ENCODE measurements at regions not wholly inside any gene's neighbourhood (a gene's known extent, or its start where the extent isn't known, plus 50 kb on each side); places are given as distances from the start of the nearest gene placed in this dataset.
"Not testable (repeated sequence)": the region's sequence is repeated elsewhere in the genome, so short reads cannot be mapped to it uniquely, and the experiment has no call there.

DNA sequence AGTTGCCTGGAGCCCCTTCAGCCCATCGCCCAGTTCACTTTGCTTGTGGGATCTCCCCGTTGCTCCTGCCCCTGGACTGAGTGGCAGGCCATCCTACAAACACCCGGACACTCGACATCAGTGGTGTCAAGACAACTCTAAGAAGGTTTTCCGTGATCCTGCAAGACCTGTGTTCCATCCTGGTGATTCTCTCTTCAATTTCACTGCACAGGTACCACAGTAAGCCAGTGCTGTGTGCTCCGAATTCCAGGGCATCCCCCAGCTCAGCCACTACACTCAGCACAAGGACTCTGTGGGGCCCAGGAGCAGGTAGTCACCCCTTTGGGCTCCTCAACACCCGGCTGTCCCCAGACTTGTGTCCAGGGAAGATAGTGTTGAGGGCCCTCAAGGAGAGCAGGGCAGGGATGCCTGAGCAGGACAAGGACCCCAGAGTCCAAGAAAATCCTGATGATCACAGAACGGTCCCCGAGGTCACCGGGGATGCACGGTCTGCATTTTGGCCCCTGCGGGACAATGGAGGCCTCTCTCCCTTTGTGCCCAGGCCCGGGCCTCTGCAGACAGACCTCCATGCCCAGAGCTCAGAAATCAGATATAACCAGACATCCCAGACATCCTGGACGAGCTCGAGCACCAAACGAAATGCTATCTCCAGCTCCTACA lies 146.9 kb upstream of the C1QTNF3 start:
- intact Hi-C loops (cut with micrococcal nuclease) = loop anchor here (5.0 kb wide), 1 partner anchor 262 kb away; no protein-coding TSS in a partner anchor
- H2AFZ ChIP-seq (ENCODE audit: low read depth, low read length); H3K4me1 ChIP-seq (ENCODE audit: control insufficient read depth, extremely low read depth, insufficient read depth, low read length); H3K4me3 ChIP-seq (replicated peaks in 1 of 3; ENCODE audit: insufficient read depth in 1 of 3, low read depth in 1 of 3, low read length in 3 of 3); H3K9me3 ChIP-seq (replicated peaks; ENCODE audit: control insufficient read depth, insufficient read depth, low read length); H4K20me1 ChIP-seq (replicated peaks; ENCODE audit: control insufficient read depth, extremely low read depth, insufficient read depth, low read length); POLR2A ChIA-PET; FAIRE-seq; H3K9ac ChIP-seq (replicated peaks; ENCODE audit: extremely low read depth, insufficient read depth, low read length); H3K4me2 ChIP-seq (ENCODE audit: insufficient read depth, low read length); H3K27ac ChIP-seq (ENCODE audit: insufficient read depth, low read depth, low read length); BruUV-seq (replicated peaks); CTCF ChIA-PET; H3K9me1 ChIP-seq (replicated peaks; ENCODE audit: control insufficient read depth, extremely low read depth, insufficient read depth, low read length); H3K27me3 ChIP-seq (ENCODE audit: control insufficient read depth in 2 of 2, insufficient read depth in 2 of 2, low read length in 2 of 2); H3K36me3 ChIP-seq (ENCODE audit: control insufficient read depth in 2 of 2, extremely low read depth in 1 of 2, insufficient read depth in 2 of 2, low read length in 2 of 2); dilution Hi-C loops (cut with MboI; ENCODE audit: extremely low pct_ligation_motif_present, low sequenced_read_pairs); H3K79me2 ChIP-seq (ENCODE audit: control insufficient read depth, insufficient read depth, low read length): not testable (repeated sequence)
- peak; percentile 11 for DNase-seq (ENCODE audit: low read depth, low spot score)

DNA sequence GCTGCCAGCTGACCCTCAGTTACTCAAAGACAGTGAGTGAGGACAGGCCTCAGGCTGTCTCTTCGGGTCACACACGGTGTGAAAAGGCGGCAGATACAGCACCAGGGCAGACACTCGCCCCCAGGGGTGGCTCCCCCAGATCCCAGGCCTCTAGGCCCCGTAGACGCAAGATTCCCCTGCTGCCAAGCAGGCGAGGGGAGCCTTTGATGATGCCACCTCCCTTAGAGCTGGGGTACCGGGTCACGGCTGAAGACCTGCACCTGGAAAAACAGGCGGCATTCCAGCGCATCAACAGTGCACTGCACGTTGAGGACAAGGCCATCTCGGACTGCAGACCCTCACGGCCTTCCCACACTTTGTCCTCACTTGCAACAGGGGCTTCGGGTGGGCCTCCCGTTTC lies 147.5 kb upstream of the C1QTNF3 start:
- H3K27ac ChIP-seq (ENCODE audit: insufficient read depth, low read depth, low read length); FAIRE-seq; H3K9me3 ChIP-seq (replicated peaks; ENCODE audit: control insufficient read depth, insufficient read depth, low read length); H3K79me2 ChIP-seq (ENCODE audit: control insufficient read depth, insufficient read depth, low read length); H3K27me3 ChIP-seq (ENCODE audit: control insufficient read depth in 2 of 2, insufficient read depth in 2 of 2, low read length in 2 of 2); CTCF ChIA-PET; H3K9me1 ChIP-seq (replicated peaks; ENCODE audit: control insufficient read depth, extremely low read depth, insufficient read depth, low read length); H2AFZ ChIP-seq (ENCODE audit: low read depth, low read length); H3K4me3 ChIP-seq (replicated peaks in 1 of 3; ENCODE audit: insufficient read depth in 1 of 3, low read depth in 1 of 3, low read length in 3 of 3); POLR2A ChIA-PET; H4K20me1 ChIP-seq (replicated peaks; ENCODE audit: control insufficient read depth, extremely low read depth, insufficient read depth, low read length); BruUV-seq (replicated peaks); H3K9ac ChIP-seq (replicated peaks; ENCODE audit: extremely low read depth, insufficient read depth, low read length); H3K4me1 ChIP-seq (ENCODE audit: control insufficient read depth, extremely low read depth, insufficient read depth, low read length); H3K4me2 ChIP-seq (ENCODE audit: insufficient read depth, low read length); dilution Hi-C loops (cut with MboI; ENCODE audit: extremely low pct_ligation_motif_present, low sequenced_read_pairs); H3K36me3 ChIP-seq (ENCODE audit: control insufficient read depth in 2 of 2, extremely low read depth in 1 of 2, insufficient read depth in 2 of 2, low read length in 2 of 2): not testable (repeated sequence)
- intact Hi-C loops (cut with micrococcal nuclease) = loop anchor here (5.0 kb wide), 1 partner anchor 262 kb away; no protein-coding TSS in a partner anchor
- DNase-seq (ENCODE audit: low read depth, low spot score) = peak; percentile 2

DNA sequence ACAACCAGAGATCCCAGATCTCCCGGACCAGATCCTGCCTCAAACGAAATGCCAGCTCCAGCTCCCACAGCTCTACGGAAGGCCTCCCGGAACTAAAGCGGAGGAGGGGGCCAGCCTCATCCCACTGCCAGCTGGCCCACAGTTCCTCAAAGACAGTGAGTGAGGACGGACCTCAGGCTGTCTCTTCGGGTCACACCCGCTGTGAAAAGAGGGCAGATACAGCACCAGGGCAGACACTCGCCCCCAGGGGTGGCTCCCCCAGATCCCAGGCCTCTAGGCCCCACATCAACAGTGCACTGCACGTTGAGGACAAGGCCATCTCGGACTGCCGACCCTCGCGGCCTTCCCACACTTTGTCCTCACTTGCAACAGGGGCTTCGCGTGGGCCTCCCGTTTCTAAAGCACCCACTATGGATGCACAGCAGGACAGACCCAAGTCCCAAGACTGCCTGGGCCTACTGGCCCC lies 148.3 kb upstream of the C1QTNF3 start:
- H3K36me3 ChIP-seq (ENCODE audit: control insufficient read depth in 2 of 2, extremely low read depth in 1 of 2, insufficient read depth in 2 of 2, low read length in 2 of 2); H3K9me3 ChIP-seq (replicated peaks; ENCODE audit: control insufficient read depth, insufficient read depth, low read length); H3K27me3 ChIP-seq (ENCODE audit: control insufficient read depth in 2 of 2, insufficient read depth in 2 of 2, low read length in 2 of 2); H2AFZ ChIP-seq (ENCODE audit: low read depth, low read length); POLR2A ChIA-PET; H3K79me2 ChIP-seq (ENCODE audit: control insufficient read depth, insufficient read depth, low read length); H3K4me2 ChIP-seq (ENCODE audit: insufficient read depth, low read length); H3K9ac ChIP-seq (replicated peaks; ENCODE audit: extremely low read depth, insufficient read depth, low read length); H3K4me3 ChIP-seq (replicated peaks in 1 of 3; ENCODE audit: insufficient read depth in 1 of 3, low read depth in 1 of 3, low read length in 3 of 3); FAIRE-seq; dilution Hi-C loops (cut with MboI; ENCODE audit: extremely low pct_ligation_motif_present, low sequenced_read_pairs); H3K9me1 ChIP-seq (replicated peaks; ENCODE audit: control insufficient read depth, extremely low read depth, insufficient read depth, low read length); H3K4me1 ChIP-seq (ENCODE audit: control insufficient read depth, extremely low read depth, insufficient read depth, low read length); H3K27ac ChIP-seq (ENCODE audit: insufficient read depth, low read depth, low read length); H4K20me1 ChIP-seq (replicated peaks; ENCODE audit: control insufficient read depth, extremely low read depth, insufficient read depth, low read length); CTCF ChIA-PET; BruUV-seq (replicated peaks): not testable (repeated sequence)
- intact Hi-C loops (cut with micrococcal nuclease) = loop anchor here (5.0 kb wide), 1 partner anchor 261 kb away; no protein-coding TSS in a partner anchor
- peak; percentile 1 for DNase-seq (ENCODE audit: low read depth, low spot score)

DNA sequence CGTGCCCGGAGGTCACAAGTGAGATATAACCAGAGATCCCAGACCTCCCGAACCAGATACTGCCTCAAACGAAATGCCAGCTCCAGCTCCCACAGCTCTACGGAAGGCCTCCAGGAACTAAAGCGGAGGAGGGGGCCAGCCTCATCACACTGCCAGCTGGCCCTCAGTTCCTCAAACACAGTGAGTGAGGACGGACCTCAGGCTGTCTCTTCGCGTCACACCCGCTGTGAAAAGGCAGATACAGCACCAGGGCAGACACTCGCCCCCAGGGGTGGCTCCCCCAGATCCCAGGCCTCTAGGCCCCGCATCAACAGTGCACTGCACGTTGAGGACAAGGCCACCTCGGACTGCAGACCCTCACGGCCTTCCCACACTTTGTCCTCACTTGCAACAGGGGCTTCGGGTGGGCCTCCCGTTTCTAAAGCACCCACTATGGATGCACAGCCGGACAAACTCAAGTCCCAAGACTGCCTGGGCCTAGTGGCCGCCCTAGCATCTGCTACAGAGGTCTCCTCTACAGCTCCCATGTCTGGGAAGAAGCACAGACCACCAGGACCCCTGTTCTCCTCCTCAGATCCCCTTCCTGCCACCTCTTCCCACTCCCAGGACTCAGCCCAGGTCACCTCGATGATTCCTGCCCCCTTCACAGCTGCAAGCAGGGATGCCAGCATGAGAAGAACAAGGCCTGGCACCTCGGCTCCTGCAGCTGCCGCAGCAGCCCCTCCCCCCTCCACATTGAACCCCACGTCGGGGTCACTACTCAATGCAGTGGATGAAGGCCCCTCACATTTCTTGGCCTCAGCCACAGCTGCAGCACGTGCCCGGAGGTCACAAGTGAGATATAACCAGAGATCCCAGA lies 149.3 kb upstream of the C1QTNF3 start:
- H3K27ac ChIP-seq (ENCODE audit: insufficient read depth, low read depth, low read length); BruUV-seq (replicated peaks); H3K79me2 ChIP-seq (ENCODE audit: control insufficient read depth, insufficient read depth, low read length); H3K27me3 ChIP-seq (ENCODE audit: control insufficient read depth in 2 of 2, insufficient read depth in 2 of 2, low read length in 2 of 2); H2AFZ ChIP-seq (ENCODE audit: low read depth, low read length); POLR2A ChIA-PET; H4K20me1 ChIP-seq (replicated peaks; ENCODE audit: control insufficient read depth, extremely low read depth, insufficient read depth, low read length); CTCF ChIA-PET; H3K9me3 ChIP-seq (replicated peaks; ENCODE audit: control insufficient read depth, insufficient read depth, low read length); H3K4me3 ChIP-seq (replicated peaks in 1 of 3; ENCODE audit: insufficient read depth in 1 of 3, low read depth in 1 of 3, low read length in 3 of 3); H3K9ac ChIP-seq (replicated peaks; ENCODE audit: extremely low read depth, insufficient read depth, low read length); FAIRE-seq; H3K4me1 ChIP-seq (ENCODE audit: control insufficient read depth, extremely low read depth, insufficient read depth, low read length); H3K4me2 ChIP-seq (ENCODE audit: insufficient read depth, low read length); H3K9me1 ChIP-seq (replicated peaks; ENCODE audit: control insufficient read depth, extremely low read depth, insufficient read depth, low read length); H3K36me3 ChIP-seq (ENCODE audit: control insufficient read depth in 2 of 2, extremely low read depth in 1 of 2, insufficient read depth in 2 of 2, low read length in 2 of 2); dilution Hi-C loops (cut with MboI; ENCODE audit: extremely low pct_ligation_motif_present, low sequenced_read_pairs): not testable (repeated sequence)
- peak; percentile 7 for DNase-seq (ENCODE audit: low read depth, low spot score)
- intact Hi-C loops (cut with micrococcal nuclease) = loop anchor here (5.0 kb wide), 1 partner anchor 260 kb away; no protein-coding TSS in a partner anchor
